HFFc6 (cell line): ENCODE measurements at regions not wholly inside any gene's neighbourhood (a gene's known extent, or its start where the extent isn't known, plus 50 kb on each side); places are given as distances from the start of the nearest gene placed in this dataset.

ENCODE experiments used
- DNase-seq: peaks from one replicate; pipeline ENCODE4 v3.0.0-alpha.2; 2018
- H3K27ac Mint-ChIP-seq: 2 replicates; pipeline ENCODE4 v1.8.0; 2020; ENCODE audit warnings: mild to moderate bottlenecking, mixed read lengths
- H3K27me3 Mint-ChIP-seq: 2 replicates; pipeline ENCODE4 v1.8.0; 2021; ENCODE audit warnings: mild to moderate bottlenecking, moderate library complexity, mixed read lengths; ENCODE audit not compliant: insufficient read depth
- H3K36me3 Mint-ChIP-seq: 2 replicates; pipeline ENCODE4 v1.8.0; 2021; ENCODE audit warnings: low read depth, mixed read lengths
- H3K4me1 Mint-ChIP-seq: 2 replicates; pipeline ENCODE4 v1.8.0; 2020; ENCODE audit warnings: low read depth, mixed read lengths
- H3K4me3 Mint-ChIP-seq: 2 replicates; pipeline ENCODE4 v1.8.0; 2020; ENCODE audit warnings: mild to moderate bottlenecking, moderate library complexity, mixed read lengths
- H3K9me3 Mint-ChIP-seq: 2 replicates; pipeline ENCODE4 v1.8.0; 2020; ENCODE audit warnings: mild to moderate bottlenecking, mixed read lengths
- CTCF ChIP-seq: fragments of 200-600 bp; sonication (generic); IDR thresholded peaks from 2 replicates; pipeline ENCODE4 v1.5.0; 2021; ENCODE audit warnings: antibody characterized with exemption, mild to moderate bottlenecking

GRCh38 chr17:22443061-22443460, 750.7 kb downstream of the KCNJ18 start:
- no peaks in the 10 kb centered on the region for H3K4me1 Mint-ChIP-seq
- no peak overlapping the region for H3K4me3 Mint-ChIP-seq
- H3K9me3 Mint-ChIP-seq = peaks cover 39% of the 10 kb centered on the region
- no peaks in the 10 kb centered on the region; the same call in 1 of the 2 replicates for H3K36me3 Mint-ChIP-seq
- TF ChIP-seq CTCF = no peak
- DNase-seq = no peak
- no peak overlapping the region for H3K27ac Mint-ChIP-seq
- peaks cover 2% of the 10 kb centered on the region for H3K27me3 Mint-ChIP-seq

- H3K27me3 Mint-ChIP-seq = no peaks in the 10 kb centered on the region; the same call in 1 of the 2 replicates
- no peaks in the 10 kb centered on the region for H3K4me1 Mint-ChIP-seq
- no peak overlapping the region for H3K27ac Mint-ChIP-seq
- H3K4me3 Mint-ChIP-seq = no peak overlapping the region
- peaks cover 41% of the 10 kb centered on the region for H3K9me3 Mint-ChIP-seq
- H3K36me3 Mint-ChIP-seq = no peaks in the 10 kb centered on the region; the same call in 1 of the 2 replicates
- TF ChIP-seq CTCF = no peak
- no peak for DNase-seq
Observed at GRCh38 chr17:22453181-22453580, 760.9 kb downstream of the KCNJ18 start.

- H3K4me1 Mint-ChIP-seq = no peaks in the 10 kb centered on the region
- no peak overlapping the region for H3K4me3 Mint-ChIP-seq
- peaks cover 39% of the 10 kb centered on the region for H3K9me3 Mint-ChIP-seq
- TF ChIP-seq CTCF = no peak
- no peaks in the 10 kb centered on the region; the same call in 1 of the 2 replicates for H3K27me3 Mint-ChIP-seq
- DNase-seq = no peak
- H3K27ac Mint-ChIP-seq = no peak overlapping the region
- H3K36me3 Mint-ChIP-seq = no peaks in the 10 kb centered on the region
Observed at GRCh38 chr17:22454070-22454999, 762.0 kb downstream of the KCNJ18 start.

GRCh38 chr17:22459331-22459952, 767.1 kb downstream of the KCNJ18 start:
- Mint-ChIP-seq H3K4me3 (no peak overlapping the region), H3K27me3 (peaks cover 2% of the 10 kb centered on the region; the same call in 1 of the 2 replicates), H3K9me3 (peaks cover 55% of the 10 kb centered on the region), H3K4me1 (no peaks in the 10 kb centered on the region), H3K36me3 (no peaks in the 10 kb centered on the region), H3K27ac (no peak overlapping the region)
- TF ChIP-seq CTCF = no peak
- DNase-seq = no peak

GRCh38 chr17:22459953-22460350, 767.6 kb downstream of the KCNJ18 start:
- no peak for TF ChIP-seq CTCF

More at GRCh38 chr17:22459953-22460350, 767.6 kb downstream of the KCNJ18 start:
- peaks cover 55% of the 10 kb centered on the region for H3K9me3 Mint-ChIP-seq
- no peak overlapping the region for H3K27ac Mint-ChIP-seq
- no peak for DNase-seq
- no peaks in the 10 kb centered on the region for H3K36me3 Mint-ChIP-seq
- peaks cover 2% of the 10 kb centered on the region; the same call in 1 of the 2 replicates for H3K27me3 Mint-ChIP-seq
- H3K4me3 Mint-ChIP-seq = no peak overlapping the region
- H3K4me1 Mint-ChIP-seq = no peaks in the 10 kb centered on the region
